HCT116 (cell line): ENCODE measurements at regions not wholly inside any gene's neighbourhood (a gene's known extent, or its start where the extent isn't known, plus 50 kb on each side); places are given as distances from the start of the nearest gene placed in this dataset.
"Not testable (repeated sequence)": the region's sequence is repeated elsewhere in the genome, so short reads cannot be mapped to it uniquely, and the experiment has no call there.

Experiments used
- ATAC-seq: fragments of 200-7000 bp; cut with Tn5 transposase; 2 replicates; pipeline ENCODE4 v1.9.1; 2020; ENCODE audit warnings: mild to moderate bottlenecking, moderate library complexity
- BruUV-seq: library from RNA; stranded (reverse); fragments of 400-500 nt; replicated peaks from 2 replicates; lab custom pipeline; 2021; lab: Mats Ljungman, UMichigan
- CTCF ChIA-PET: fragments of 300-600 bp; sonication (Branson Sonifier 250); formaldehyde crosslinking; loops from one replicate; lab custom pipeline; 2021; ENCODE audit warnings: antibody characterized with exemption; lab: Charles Lee
- POLR2A ChIA-PET: fragments of 300-600, 350-600 bp; sonication (Branson Sonifier 250); formaldehyde crosslinking; loops from one replicate; lab custom pipeline; 2021; ENCODE audit warnings: antibody characterized with exemption; lab: Charles Lee
- RAD21 ChIA-PET, 2 experiments: fragments of 300-600 bp; sonication (Branson Sonifier 250); formaldehyde crosslinking; loops; one replicate each; lab custom pipeline; 2023; ENCODE audit warnings: low total read pairs in 2 of 2; ENCODE audit not compliant: uncharacterized antibody in 2 of 2, unreplicated experiment in 2 of 2, low non-redundant PET in 1 of 2; lab: Charles Lee
- DNase-seq: peaks from one replicate; pipeline ENCODE4 v3.0.0-alpha.2; 2010; ENCODE audit warnings: low read depth, low spot score
- H2AFZ ChIP-seq: fragments of 200-600 bp; shearing (Covaris generic), sonication (generic); 2 replicates; pipeline ENCODE4 v1.6.1; 2017; ENCODE audit warnings: low read depth, mixed run types, mixed read lengths, antibody characterized with exemption, low read length; ENCODE audit not compliant: poor library complexity, severe bottlenecking
- H3K27ac ChIP-seq: 2 replicates; pipeline ENCODE4 v1.5.1; 2012; ENCODE audit warnings: low read depth, low read length
- H3K27me3 ChIP-seq: fragments of 200-600 bp; sonication (generic); 2 replicates; pipeline ENCODE4 v1.6.1; 2016; ENCODE audit warnings: mixed run types, low read length, mixed read lengths; ENCODE audit not compliant: insufficient read depth
- H3K36me3 ChIP-seq, 2 experiments: fragments of 200-500 bp in 1 of 2; fragments of 200-600 bp in 1 of 2; sonication (Bioruptor generic) in 1 of 2; sonication (generic) in 1 of 2; 2 replicates each; pipeline versions ENCODE4 v1.5.1 to v1.6.1; 2014 to 2016; ENCODE audit warnings: low read length in 2 of 2, inconsistent platforms in 1 of 2, mixed read lengths in 1 of 2, mixed run types in 1 of 2; ENCODE audit not compliant: insufficient read depth in 2 of 2, control insufficient read depth in 1 of 2
- H3K4me1 ChIP-seq, 2 experiments: fragments of 200-600 bp in 1 of 2; sonication (generic) in 1 of 2; 2 replicates each; pipeline versions ENCODE4 v1.5.1 to v1.6.1; 2012 to 2017; ENCODE audit warnings: low read length in 2 of 2, inconsistent platforms in 1 of 2, mild to moderate bottlenecking in 1 of 2, mixed read lengths in 1 of 2, mixed run types in 1 of 2, moderate library complexity in 1 of 2; ENCODE audit not compliant: insufficient read depth in 2 of 2, control insufficient read depth in 1 of 2
- H3K4me2 ChIP-seq: fragments of 200-600 bp; sonication (generic); 2 replicates; pipeline ENCODE4 v1.6.1; 2017; ENCODE audit warnings: mixed run types, low read length, mixed read lengths
- H3K4me3 ChIP-seq, 2 experiments: fragments of 200-600 bp in 1 of 2; sonication (generic) in 1 of 2; replicated peaks in 1 of 2; 2 replicates each; pipeline ENCODE4 v1.5.1; 2011 to 2016; ENCODE audit warnings: low read length in 2 of 2, control low read depth in 1 of 2, low read depth in 1 of 2, mild to moderate bottlenecking in 1 of 2, mixed read lengths in 1 of 2, mixed run types in 1 of 2
- H3K79me2 ChIP-seq: fragments of 200-600 bp; sonication (generic); 2 replicates; pipeline ENCODE4 v1.6.1; 2017; ENCODE audit warnings: mild to moderate bottlenecking, mixed run types, low read length, moderate library complexity, mixed read lengths; ENCODE audit not compliant: insufficient read depth
- H3K9ac ChIP-seq: fragments of 200-600 bp; sonication (generic); 2 replicates; pipeline ENCODE4 v1.6.1; 2016; ENCODE audit warnings: low read length, mixed read lengths
- H3K9me2 ChIP-seq: fragments of 200-600 bp; sonication (generic), shearing (Covaris generic); 2 replicates; pipeline ENCODE4 v1.6.1; 2017; ENCODE audit warnings: mixed run types, mild to moderate bottlenecking, moderate library complexity; ENCODE audit not compliant: insufficient read depth
- H3K9me3 ChIP-seq, 2 experiments: fragments of 200-500 bp in 1 of 2; fragments of 200-600 bp in 1 of 2; sonication (Bioruptor generic) in 1 of 2; sonication (generic) in 1 of 2; 2 replicates each; pipeline ENCODE4 v1.6.1; 2014 to 2017; ENCODE audit warnings: low read length in 2 of 2, mixed read lengths in 2 of 2, inconsistent platforms in 1 of 2, low read depth in 1 of 2, mild to moderate bottlenecking in 1 of 2, mixed run types in 1 of 2, moderate library complexity in 1 of 2; ENCODE audit not compliant: control insufficient read depth in 1 of 2, insufficient read depth in 1 of 2
- H4K20me1 ChIP-seq: fragments of 200-600 bp; sonication (generic), shearing (Covaris generic); 2 replicates; pipeline ENCODE4 v1.6.1; 2017; ENCODE audit warnings: mixed run types, mild to moderate bottlenecking, moderate library complexity; ENCODE audit not compliant: insufficient read depth
- intact Hi-C: fragments of 100-400 bp; cut with micrococcal nuclease; formaldehyde crosslinking; loops from 2 replicates; pipeline ENCODE4 v1.10.0; 2022

DNA sequence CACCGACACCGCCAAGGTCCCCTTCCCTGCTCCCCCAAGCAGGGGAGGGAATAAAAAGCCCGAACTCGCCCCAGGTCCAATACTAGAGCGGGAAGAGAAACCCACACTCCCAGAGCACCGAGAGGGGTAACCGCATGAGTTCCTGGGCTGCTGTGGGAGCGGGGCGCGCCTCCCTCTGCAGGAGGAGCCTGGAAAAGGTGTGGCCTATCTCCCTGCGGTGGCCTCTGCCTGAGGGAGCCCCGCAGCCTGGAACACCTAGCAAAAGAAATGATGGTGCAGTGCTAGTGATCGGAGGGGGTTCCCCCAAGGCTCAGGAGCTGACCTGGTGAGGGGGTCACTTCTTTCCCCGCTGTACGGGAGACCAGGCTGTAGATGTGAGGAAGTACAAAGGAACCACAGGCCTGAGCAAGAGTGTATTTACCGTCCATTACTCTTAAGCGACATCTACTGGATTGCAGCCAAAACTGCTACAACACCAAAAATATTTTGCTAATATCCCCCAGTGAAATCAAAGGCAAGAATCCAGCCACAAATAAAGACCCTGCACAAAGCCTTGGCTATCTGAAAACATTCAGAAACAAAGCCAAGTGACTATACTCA, 216.6 kb upstream of the POTEB3 start:
- H3K9me3 ChIP-seq, H3K9me2 ChIP-seq, H3K4me1 ChIP-seq, H3K4me2 ChIP-seq, H3K27me3 ChIP-seq, H3K36me3 ChIP-seq, H4K20me1 ChIP-seq, DNase-seq, H3K4me3 ChIP-seq, H3K27ac ChIP-seq, RAD21 ChIA-PET, H2AFZ ChIP-seq, CTCF ChIA-PET, BruUV-seq, ATAC-seq, POLR2A ChIA-PET, intact Hi-C loops, H3K9ac ChIP-seq, H3K79me2 ChIP-seq: not testable (repeated sequence)

DNA sequence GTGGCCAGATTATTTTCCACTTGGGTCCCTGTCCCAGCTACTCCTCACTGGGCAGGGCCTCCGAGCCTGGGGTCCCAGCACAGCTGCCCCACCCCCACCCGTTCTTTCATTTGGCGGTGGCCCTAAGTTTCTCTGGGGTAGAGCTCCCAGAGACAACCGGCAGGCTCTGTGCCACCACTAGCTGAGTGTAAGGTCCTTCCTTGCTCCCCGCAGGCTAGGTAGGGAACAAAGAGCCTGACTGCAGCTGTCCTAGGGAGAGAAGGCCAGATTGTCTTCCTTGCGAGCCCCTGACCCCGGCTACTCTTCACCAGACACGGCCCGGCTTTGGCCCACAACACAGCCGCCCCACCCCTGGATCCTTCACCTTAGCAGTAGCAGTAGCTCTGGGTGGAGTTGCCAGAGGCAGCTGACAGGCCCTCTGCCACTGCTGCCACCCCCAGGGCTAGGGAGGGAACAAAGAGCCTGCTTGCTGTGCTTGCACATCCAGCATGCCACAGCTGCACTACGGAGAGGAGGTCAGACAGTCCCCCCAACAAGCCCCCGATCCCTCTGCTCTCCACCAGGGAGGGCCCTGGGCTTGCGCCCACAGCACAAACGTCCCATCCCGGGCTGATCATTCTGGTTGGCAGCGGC, 215.9 kb upstream of the POTEB3 start:
- H3K9me2 ChIP-seq, H3K27ac ChIP-seq, CTCF ChIA-PET, H4K20me1 ChIP-seq, BruUV-seq, H2AFZ ChIP-seq, H3K9me3 ChIP-seq, intact Hi-C loops, H3K4me1 ChIP-seq, H3K4me2 ChIP-seq, H3K9ac ChIP-seq, H3K79me2 ChIP-seq, POLR2A ChIA-PET, H3K36me3 ChIP-seq, DNase-seq, ATAC-seq, H3K27me3 ChIP-seq, RAD21 ChIA-PET, H3K4me3 ChIP-seq: not testable (repeated sequence)

DNA sequence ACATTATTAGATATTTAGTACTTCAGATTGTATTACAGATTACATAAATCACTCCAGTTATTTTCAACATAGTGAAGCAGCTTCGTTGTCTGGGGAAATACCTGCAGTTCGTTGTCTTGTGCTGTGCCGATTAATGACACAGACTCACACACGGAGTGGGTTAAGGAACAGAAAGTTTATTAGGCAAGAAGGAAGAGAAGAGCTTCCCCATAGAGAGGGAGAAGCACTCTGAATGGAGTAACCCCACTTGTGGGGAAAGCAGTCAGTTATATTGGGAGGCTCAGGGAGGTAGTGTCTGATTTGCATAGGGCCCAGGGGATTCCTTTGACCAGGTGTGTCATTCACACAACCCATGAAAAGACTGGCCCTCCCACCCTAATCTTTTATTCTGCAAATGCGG, 213.4 kb upstream of the POTEB3 start:
- CTCF ChIA-PET, H3K79me2 ChIP-seq, H3K4me3 ChIP-seq, ATAC-seq, H4K20me1 ChIP-seq, H3K9ac ChIP-seq, POLR2A ChIA-PET, H3K9me2 ChIP-seq, H3K4me2 ChIP-seq, H3K36me3 ChIP-seq, H3K27ac ChIP-seq, intact Hi-C loops, DNase-seq, RAD21 ChIA-PET, H2AFZ ChIP-seq, H3K4me1 ChIP-seq, H3K9me3 ChIP-seq, BruUV-seq, H3K27me3 ChIP-seq: not testable (repeated sequence)

DNA sequence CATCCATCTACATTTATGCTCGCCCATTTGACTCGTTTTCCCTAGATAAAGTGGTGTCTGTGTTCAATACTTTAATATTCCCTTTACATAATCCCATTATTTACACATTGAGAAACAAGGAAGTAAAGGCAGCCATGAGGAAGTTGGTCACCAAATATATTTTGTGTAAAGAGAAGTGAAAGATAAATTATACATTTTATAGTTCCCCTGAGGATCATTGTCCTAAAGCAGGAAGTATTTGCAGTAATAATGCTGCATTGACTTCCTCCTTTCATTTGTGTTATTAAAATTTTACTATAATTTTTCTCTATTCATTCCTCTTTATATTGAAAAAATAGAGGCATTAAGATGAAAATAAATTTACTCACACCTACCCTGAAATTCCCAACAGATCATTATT, 198.5 kb upstream of the POTEB3 start:
- H4K20me1 ChIP-seq, H2AFZ ChIP-seq, H3K4me1 ChIP-seq, H3K4me3 ChIP-seq, H3K27me3 ChIP-seq, intact Hi-C loops, H3K4me2 ChIP-seq, H3K36me3 ChIP-seq, CTCF ChIA-PET, BruUV-seq, ATAC-seq, H3K9me2 ChIP-seq, H3K27ac ChIP-seq, H3K9ac ChIP-seq, H3K9me3 ChIP-seq, H3K79me2 ChIP-seq, RAD21 ChIA-PET, POLR2A ChIA-PET, DNase-seq: not testable (repeated sequence)
